Motor neuron (in vitro differentiated cells): ENCODE measurements at regions not wholly inside any gene's neighbourhood (a gene's known extent, or its start where the extent isn't known, plus 50 kb on each side); places are given as distances from the start of the nearest gene placed in this dataset.
A peak's percentile ranks its signal among the peaks of the same experiment; 100 is the strongest.
"Not testable (repeated sequence)": the region's sequence is repeated elsewhere in the genome, so short reads cannot be mapped to it uniquely, and the experiment has no call there.

ENCODE experiments used
- ATAC-seq, 8 experiments: fragments of 200-7000 bp; cut with Tn5 transposase; replicated peaks in 6 of 8; 2 replicates each; pipeline ENCODE4 v1.8.0; 2021; ENCODE audit warnings: mild to moderate bottlenecking in 8 of 8, moderate library complexity in 8 of 8
- H3K27ac ChIP-seq, 2 donors: fragments of 250-450 bp; sonication (Bioruptor Pico); 2 replicates each; pipeline ENCODE4 v1.9.0; 2021; ENCODE audit warnings: antibody characterized with exemption in 2 of 2, mild to moderate bottlenecking in 2 of 2, moderate library complexity in 1 of 2
- H3K4me1 ChIP-seq, 2 donors: fragments of 250-450 bp; sonication (Bioruptor Pico); replicated peaks in 1 of 2; 2 replicates each; pipeline ENCODE4 v1.6.1; 2021; ENCODE audit warnings: antibody characterized with exemption in 2 of 2, mild to moderate bottlenecking in 2 of 2, moderate library complexity in 1 of 2
- H3K4me3 ChIP-seq, 5 donors: fragments of 250-450 bp; sonication (Bioruptor Pico); 2 replicates each; pipeline ENCODE4 v1.9.0; 2021; ENCODE audit warnings: antibody characterized with exemption in 5 of 5, mild to moderate bottlenecking in 5 of 5, moderate library complexity in 4 of 5
- WGBS, 10 experiments: fragments of 450-650 bp; shearing (Covaris generic); methylation state at CpG; one replicate each; pipeline ENCODE4 v1.0.0; 2022; 5-methylcytosine and 5-hydroxymethylcytosine counted together
- in situ Hi-C, 9 experiments: fragments of 400-800 bp; cut with MboI; loops; one replicate each; pipeline ENCODE4 v1.15.0; 2021; ENCODE audit warnings: low sequenced_read_pairs in 9 of 9, low pct_unique_long_range_greater_than_20kb in 2 of 9; ENCODE audit not compliant: unreplicated experiment in 9 of 9

DNA sequence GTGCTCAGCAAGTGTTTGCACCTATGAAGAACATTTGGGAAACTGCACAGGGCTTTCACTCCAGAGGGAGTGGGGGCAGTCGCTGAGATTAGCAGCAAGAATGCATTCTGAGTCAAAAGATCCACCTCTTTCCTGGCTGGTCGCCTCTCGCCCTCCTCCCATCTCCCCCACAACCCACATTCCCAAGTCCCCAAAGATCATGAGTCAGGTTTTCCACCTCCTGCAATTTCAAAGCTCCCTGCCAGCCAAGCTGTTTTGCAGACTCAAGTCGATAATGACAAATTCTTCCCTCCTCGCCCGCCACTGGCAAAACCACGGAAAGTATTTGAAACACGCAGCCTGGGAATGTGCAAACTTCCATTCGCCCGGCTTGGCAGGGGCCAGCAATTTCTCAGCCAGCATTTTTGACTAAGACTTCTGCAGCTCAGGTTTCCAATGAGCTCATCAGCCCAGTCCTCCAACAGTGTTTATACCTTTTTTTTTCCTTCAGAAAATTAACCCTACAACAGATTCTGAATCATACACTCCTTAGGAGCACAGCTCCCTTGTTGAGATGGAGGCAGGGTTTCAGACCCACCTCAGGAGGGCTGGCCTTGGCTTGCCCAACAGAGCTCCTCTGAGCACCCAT, 181.4 kb downstream of the SMAD6 start:
- no peak overlapping the region for H3K27ac ChIP-seq
- H3K4me1 ChIP-seq, result peaks cover 4 to 7% of the 10 kb centered on the region in 2 donors
- ATAC-seq, result peak; percentile 29 to 94 (median 78)
- WGBS, 10 experiments, result 0 to 43% (median 0%) methylated on average over 1 to 5 of the region's 10 CpGs; no CpG with 5 or more reads in 3 of the 10 experiments
- in situ Hi-C loops, result no loop called here
- no peak overlapping the region for H3K4me3 ChIP-seq

DNA sequence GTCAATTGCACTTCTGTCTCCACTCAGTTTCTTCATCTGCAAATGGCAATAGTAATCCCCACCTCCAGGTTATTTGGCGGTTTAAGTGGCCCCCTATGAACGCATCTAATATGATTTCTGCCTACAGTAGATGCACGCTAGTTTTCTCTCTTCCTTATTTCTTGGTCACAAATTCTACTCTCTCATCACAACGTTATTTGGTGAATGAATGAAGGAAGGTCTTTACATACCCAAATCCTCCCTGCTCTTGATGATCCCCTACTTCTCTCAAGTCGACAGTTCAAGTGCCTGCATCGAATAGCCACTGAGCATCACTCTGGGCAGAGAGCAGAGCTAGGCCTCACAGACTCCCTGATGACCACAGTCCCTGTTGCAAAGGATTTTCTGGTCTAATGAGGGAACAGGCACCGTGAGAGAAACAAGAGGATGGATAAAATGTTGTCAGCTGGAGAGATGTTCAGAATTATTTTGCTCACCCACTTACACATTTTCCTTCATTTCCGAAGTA, 181.2 kb upstream of the SMAD3 start:
- Histone ChIP-seq H3K4me3 (no peak overlapping the region), H3K4me1 (peaks cover 0 to 5% of the 10 kb centered on the region in 2 donors), H3K27ac (no peak overlapping the region)
- in situ Hi-C loops, result no loop called here
- ATAC-seq, result no peak
- 70 to 100% (median 90%) methylated on average over 1 to 8 of the region's 8 CpGs; no CpG with 5 or more reads in 2 of the 10 experiments for WGBS, 10 experiments

DNA sequence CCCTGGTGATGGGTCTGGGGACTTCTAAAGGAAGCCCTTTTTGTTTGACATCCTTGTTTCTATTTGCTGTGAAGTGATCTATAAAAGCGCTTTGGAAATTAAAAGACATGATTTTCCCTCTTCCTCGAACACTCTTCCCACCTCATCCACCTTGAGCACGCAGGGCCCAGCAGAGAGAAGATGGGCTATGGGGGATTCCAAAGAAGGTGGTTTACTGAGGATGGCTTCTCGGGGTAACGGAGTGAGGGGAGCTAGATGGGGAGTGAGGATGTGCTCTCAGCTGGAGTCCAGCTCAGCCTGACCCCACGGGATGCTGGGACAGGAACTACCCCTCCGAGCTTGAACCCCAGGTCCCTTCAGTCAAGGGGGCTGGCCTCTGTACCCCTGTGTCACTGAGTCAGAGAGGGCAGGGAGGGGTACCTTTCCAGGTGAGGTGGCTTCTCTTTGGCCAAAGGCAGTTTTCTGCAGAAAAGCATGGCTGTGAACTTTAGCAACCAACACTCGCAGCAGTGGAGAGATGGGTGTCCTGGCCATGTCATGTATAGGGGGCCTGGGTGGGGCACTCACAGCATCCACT, 180.7 kb upstream of the SMAD3 start:
- 82 to 96% (median 91%) methylated on average over 2 to 5 of the region's 8 CpGs; no CpG with 5 or more reads in 6 of the 10 experiments for WGBS, 10 experiments
- Histone ChIP-seq H3K4me3 (no peak overlapping the region), H3K27ac (no peak overlapping the region), H3K4me1 (peaks cover 0 to 5% of the 10 kb centered on the region in 2 donors)
- ATAC-seq, result no peak
- in situ Hi-C loops, result no loop called here

- no peak overlapping the region for H3K4me3 ChIP-seq
- no peak overlapping the region for H3K27ac ChIP-seq
- in situ Hi-C loops, result no loop called here
- ATAC-seq, result no peak
- peaks cover 0 to 5% of the 10 kb centered on the region in 2 donors for H3K4me1 ChIP-seq
- 79 to 100% (median 100%) methylated on average over 1 to 4 of the region's 5 CpGs; no CpG with 5 or more reads in 5 of the 10 experiments for WGBS, 10 experiments
Observed at GRCh38 chr15:66885281-66885915, 180.0 kb upstream of the SMAD3 start.

DNA sequence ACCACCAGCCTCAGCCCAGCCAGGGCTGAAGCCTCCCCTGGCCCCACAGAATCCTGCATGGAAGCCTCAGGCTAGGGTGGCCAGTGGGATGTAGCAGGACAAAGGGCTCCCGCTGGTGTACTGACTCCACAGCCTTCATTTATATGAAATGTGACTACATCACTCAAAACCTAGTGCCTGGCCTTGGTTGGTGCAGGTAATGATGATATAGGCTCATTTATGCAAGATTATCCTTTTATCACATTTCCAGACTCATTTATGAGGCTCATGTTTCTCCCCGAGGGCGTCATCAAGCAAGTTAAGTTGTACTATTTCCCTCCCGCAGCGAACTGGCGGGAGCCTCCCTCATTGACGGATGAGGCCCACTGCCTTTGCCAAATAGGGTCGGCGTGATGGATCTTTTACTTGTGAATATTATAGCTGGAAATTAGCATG, 179.1 kb upstream of the SMAD3 start:
- H3K4me1 ChIP-seq, result peaks cover 0 to 5% of the 10 kb centered on the region in 2 donors
- in situ Hi-C loops, result no loop called here
- ATAC-seq, result peak in 1 of 8 experiments; percentile 46
- H3K4me3 ChIP-seq, result no peak overlapping the region
- 82 to 100% (median 90%) methylated on average over 1 to 9 of the region's 9 CpGs; no CpG with 5 or more reads in 5 of the 10 experiments for WGBS, 10 experiments
- no peak overlapping the region for H3K27ac ChIP-seq

- Histone ChIP-seq H3K4me1 (peaks cover 0 to 5% of the 10 kb centered on the region in 2 donors), H3K27ac (no peak overlapping the region), H3K4me3 (no peak overlapping the region)
- WGBS, 10 experiments, result 20 to 100% (median 92%) methylated on average over 1 to 5 of the region's 7 CpGs; no CpG with 5 or more reads in 3 of the 10 experiments
- no peak for ATAC-seq
- in situ Hi-C loops, result no loop called here
Observed at GRCh38 chr15:66886686-66887273, 178.6 kb upstream of the SMAD3 start.

- in situ Hi-C loops, H3K4me1 ChIP-seq, H3K27ac ChIP-seq, ATAC-seq, H3K4me3 ChIP-seq: not testable (repeated sequence)
Observed at GRCh38 chr15:66889298-66889697, 176.1 kb upstream of the SMAD3 start.

- Histone ChIP-seq H3K4me1 (no peaks in the 10 kb centered on the region), H3K4me3 (no peak overlapping the region), H3K27ac (no peak overlapping the region)
- in situ Hi-C loops, result no loop called here
- peak in 2 of 8 experiments; percentile 65 to 68 for ATAC-seq
- 0 to 80% (median 63%) methylated on average over 1 to 2 of the region's 2 CpGs; no CpG with 5 or more reads in 2 of the 10 experiments for WGBS, 10 experiments
Observed at GRCh38 chr15:66891776-66892175, 173.6 kb upstream of the SMAD3 start.

DNA sequence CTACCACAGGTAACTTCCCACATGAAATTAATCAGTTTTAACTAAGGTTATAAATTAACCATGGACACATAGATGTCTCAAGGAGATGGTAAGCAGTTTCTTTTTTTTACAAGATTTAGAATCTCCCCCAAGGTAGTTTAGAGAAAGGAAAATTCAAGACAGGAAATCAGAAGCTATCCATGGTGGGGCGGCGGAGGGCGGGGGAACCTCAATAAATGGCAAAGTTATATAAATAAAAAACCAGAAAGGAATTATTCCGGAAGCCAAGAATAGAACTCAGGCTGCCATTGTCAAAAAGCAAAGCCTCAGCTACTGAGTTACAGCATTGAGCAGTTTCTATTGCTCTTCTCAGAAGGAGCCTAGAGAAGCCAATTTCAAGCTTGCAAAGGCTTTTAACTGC, 172.1 kb upstream of the SMAD3 start:
- Histone ChIP-seq H3K4me3 (no peak overlapping the region), H3K27ac (no peak overlapping the region), H3K4me1 (no peaks in the 10 kb centered on the region)
- 81 to 100% (median 94%) methylated on average over 2 to 4 of the region's 4 CpGs; no CpG with 5 or more reads in 2 of the 10 experiments for WGBS, 10 experiments
- in situ Hi-C loops, result no loop called here
- ATAC-seq, result no peak

DNA sequence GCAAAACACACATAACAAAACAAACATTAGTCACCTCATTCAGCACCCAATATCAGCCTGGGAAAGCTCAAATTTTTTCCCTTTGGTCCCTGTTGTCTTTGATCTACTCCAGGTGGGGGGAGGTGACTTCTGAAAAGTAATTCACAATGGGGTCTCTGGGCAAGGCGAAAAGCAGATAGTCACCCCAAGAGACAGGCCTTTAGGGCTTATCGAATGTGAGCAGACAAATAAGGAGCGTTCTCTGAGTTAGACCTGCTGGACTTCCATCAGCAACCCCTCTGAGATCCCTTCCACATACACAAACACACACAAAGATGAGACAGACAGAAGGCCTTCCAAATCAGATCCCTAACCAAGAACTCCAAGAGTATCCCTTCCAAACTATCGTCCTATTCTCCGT, 171.0 kb upstream of the SMAD3 start:
- H3K27ac ChIP-seq, result no peak overlapping the region
- no peaks in the 10 kb centered on the region for H3K4me1 ChIP-seq
- in situ Hi-C loops, result no loop called here
- H3K4me3 ChIP-seq, result no peak overlapping the region
- ATAC-seq, result no peak
- 69 to 100% (median 100%) methylated on average over 1 to 4 of the region's 5 CpGs for WGBS, 10 experiments

- Histone ChIP-seq H3K4me3 (no peak overlapping the region), H3K4me1 (no peaks in the 10 kb centered on the region), H3K27ac (no peak overlapping the region)
- in situ Hi-C loops, result no loop called here
- peak in 2 of 8 experiments; percentile 23 to 35 for ATAC-seq
- 8 to 100% (median 79%) methylated on average over 1 to 4 of the region's 4 CpGs; no CpG with 5 or more reads in 3 of the 10 experiments for WGBS, 10 experiments
Observed at GRCh38 chr15:66894986-66895780, 170.2 kb upstream of the SMAD3 start.

GRCh38 chr15:66895794-66896453, 169.5 kb upstream of the SMAD3 start:
- no peaks in the 10 kb centered on the region for H3K4me1 ChIP-seq
- in situ Hi-C loops, result no loop called here
- 63 to 100% (median 88%) methylated on average over 2 to 6 of the region's 9 CpGs; no CpG with 5 or more reads in 1 of the 10 experiments for WGBS, 10 experiments
- ATAC-seq, result no peak
- H3K27ac ChIP-seq, result no peak overlapping the region
- no peak overlapping the region for H3K4me3 ChIP-seq
